HG02610 (cell line): ENCODE measurements at regions not wholly inside any gene's neighbourhood (a gene's known extent, or its start where the extent isn't known, plus 50 kb on each side); places are given as distances from the start of the nearest gene placed in this dataset.
A peak's percentile ranks its signal among the peaks of the same experiment; 100 is the strongest.
"Not testable (repeated sequence)": the region's sequence is repeated elsewhere in the genome, so short reads cannot be mapped to it uniquely, and the experiment has no call there.

ENCODE experiments used
- ATAC-seq: cut with Tn5 transposase; IDR thresholded peaks from one replicate; pipeline ENCODE4 v1.9.1; 2021; ENCODE audit warnings: mild to moderate bottlenecking, moderate library complexity; ENCODE audit not compliant: unreplicated experiment

DNA sequence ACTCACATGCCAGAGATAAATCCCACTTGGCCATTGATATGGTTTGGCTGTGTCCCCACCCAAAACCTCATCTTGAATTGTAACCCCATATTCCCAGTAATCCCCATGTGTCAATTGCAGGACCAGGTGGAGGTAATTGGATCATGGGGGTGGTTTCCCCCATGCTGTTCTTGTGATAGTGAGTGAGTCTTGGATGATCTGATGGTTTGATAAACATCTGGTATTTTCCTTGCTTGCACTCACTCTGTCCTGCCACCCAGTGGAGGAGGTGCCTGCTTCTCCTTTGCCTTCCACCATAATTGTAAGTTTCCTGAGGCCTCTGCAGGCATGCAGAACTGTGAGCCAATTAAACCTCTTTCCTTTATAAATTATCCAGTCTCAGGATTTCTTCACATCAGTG lies 50.4 kb upstream of the B3GAT2 start:
- not testable (repeated sequence) for ATAC-seq

DNA sequence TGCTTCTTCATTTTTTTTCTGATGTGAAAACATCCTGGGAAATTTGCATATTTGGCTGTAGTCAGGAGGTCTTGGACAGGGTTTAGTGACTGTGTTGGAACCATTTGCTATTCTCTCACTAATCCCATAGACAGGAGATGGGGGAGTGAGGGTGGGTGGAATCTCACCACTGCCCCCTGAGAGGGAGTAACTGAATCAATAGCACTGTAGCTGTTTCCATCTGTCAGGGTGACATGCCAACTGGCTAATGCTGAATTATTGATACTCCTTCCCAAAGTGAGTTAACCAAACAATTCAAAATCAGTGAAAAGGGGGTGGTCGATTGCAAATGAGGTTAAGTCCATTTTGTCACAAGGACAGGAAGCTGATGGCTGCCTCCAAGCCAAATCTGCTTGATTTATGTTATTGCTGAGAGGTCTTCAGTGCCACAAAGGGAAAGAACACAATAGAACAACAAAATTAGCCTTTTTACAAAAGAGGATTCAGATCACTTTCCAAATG lies 55.1 kb upstream of the B3GAT2 start:
- no peak for ATAC-seq

DNA sequence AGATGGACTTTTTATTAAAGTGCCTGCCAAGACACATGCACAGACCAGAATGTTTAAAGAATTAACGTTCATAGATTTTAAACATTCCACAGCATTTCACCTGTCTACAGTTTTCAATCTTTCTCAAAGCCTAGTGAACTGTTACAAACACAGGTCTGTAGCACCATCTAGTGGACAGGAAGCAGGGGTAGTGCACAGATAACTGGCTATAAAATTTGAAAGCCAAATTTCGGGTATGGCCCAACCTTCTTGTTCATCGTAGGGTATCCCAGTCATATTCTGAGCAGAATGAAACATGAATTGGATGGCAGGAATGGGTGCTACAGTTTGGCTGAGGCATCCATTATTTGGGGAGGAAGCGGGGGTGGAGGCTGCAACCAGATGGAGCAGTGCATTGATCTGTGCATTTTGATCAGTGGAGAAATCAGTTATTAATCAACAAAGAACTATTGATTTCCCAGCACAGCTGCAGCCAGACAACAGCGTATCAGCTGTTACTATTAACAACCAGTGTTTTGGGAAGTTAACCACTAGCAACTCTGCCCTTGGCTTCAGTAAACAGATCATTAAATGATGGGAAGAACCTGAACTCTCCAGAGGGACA lies 56.1 kb upstream of the B3GAT2 start:
- ATAC-seq = peak; percentile 89

DNA sequence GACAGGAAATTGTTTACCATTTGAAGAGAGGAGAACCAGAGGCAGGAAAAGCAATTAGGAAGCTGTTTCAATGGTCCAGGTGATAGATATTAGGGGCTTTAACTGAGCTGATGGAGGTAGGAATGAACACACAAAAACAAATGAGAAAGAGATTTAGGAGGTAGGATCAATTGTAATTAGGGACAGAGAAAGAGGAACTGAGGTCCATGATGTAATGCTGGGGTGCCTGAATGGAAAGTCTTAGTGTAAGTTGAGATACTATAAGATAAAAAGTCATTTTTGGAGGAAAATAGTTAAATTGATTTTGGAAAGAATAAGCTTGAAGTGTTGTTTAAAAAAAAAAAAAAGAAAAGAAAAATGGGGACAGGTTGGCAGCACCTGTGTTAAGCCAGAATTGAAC lies 58.5 kb upstream of the B3GAT2 start:
- ATAC-seq = no peak

DNA sequence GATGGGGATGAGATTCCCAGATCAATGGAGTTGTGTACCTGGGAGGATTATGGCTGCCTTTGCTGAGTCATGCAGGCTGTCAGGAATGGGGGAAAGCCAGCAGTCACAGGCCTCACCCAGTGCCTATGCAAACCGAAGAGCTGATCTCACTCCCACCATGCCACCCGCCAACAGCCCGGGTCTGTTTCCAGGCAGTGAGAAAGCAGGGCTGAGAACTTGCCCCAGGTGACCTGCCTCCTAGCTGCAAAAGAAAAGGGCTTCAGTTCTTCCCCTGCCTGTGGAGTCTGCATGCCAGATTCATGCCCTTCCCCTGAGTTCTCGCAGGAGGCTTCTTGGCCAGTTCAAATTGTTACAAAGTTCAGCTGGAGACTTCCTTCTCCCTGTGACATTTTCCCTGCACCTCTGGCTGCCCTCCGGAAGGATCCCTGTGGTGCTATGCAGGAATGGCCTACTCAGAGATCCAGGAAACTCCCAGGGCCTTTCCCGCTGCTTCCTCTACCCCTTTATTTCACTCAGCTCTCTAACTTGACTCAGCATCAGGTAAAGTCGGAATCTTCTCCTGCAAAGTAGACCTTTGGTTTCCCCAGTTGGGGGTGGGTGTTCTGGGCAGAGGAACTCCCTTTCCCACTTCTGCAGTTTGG lies 71.5 kb upstream of the B3GAT2 start:
- no peak for ATAC-seq

DNA sequence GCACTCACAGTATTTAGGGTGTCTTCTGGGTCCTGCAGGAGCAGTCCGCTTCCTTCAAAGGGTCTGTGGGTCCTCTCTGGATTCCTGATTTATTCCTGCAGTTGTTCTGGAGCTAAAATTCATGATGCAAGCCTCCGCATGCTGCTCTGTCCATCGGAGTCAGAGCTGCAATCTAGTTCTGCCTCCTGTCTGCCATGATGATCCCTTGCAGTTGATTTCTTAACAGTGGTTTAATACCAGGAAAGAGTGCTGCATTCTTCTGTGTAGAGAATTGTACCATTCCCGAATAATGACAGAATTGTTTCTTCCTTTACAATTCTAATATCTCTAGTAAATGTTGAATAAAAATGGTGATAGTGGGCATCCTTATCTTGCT lies 72.0 kb upstream of the B3GAT2 start:
- no peak for ATAC-seq

DNA sequence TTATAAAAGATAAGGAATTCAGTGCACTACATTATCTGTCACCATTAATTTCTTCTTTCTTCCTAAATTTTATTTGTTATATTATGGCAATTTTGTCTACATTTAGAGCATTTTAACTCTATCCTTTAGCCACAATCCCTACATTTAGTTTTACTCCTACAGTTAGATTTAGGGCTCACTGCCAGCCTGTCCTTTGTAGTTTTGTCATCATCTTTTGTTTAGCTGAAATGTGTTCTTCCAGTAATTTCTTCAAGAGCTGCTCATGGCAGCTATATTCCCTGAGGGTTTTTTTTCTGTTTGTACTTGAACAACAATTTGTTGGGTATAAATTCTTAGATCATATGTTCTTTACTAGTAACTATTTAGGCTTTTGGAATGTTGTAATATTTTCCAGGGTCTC lies 72.7 kb upstream of the B3GAT2 start:
- ATAC-seq = no peak

DNA sequence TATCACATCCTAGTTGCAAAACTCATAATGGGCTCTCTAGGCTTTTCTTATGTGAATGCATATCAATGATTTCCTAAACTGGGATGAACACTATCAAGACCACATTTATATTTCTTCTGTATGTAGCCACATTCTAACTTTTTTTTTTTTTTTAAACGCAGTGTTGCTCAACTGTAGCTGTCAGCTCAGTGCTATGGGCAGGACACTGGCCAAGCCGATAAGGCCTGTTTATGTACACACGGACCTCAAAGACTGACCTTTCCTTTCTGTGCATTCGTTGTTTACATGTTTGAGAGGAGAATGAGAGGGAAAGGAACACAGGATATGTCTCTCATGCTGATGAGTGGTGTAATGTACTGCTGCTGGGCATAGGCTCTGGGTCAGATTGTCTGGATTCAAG lies 75.1 kb upstream of the B3GAT2 start:
- ATAC-seq = no peak

DNA sequence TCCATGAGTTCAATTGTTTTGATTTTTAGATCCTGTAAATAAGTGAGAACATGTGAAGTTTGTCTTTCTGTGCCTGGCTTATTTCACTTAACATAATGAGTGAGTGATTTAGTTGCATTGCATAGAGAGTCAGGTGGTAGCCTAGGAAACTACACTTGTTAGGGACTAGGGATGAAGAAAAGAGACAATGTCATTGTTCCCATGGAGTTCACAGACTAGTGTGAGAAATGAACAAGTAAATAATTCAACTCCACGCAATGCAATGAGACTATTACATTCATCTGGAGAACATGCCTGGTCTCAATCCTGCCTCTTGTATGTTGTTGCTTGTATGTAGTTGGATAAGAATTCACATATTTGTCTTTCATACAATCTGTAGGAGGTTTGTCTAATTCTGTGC lies 76.3 kb upstream of the B3GAT2 start:
- no peak for ATAC-seq

DNA sequence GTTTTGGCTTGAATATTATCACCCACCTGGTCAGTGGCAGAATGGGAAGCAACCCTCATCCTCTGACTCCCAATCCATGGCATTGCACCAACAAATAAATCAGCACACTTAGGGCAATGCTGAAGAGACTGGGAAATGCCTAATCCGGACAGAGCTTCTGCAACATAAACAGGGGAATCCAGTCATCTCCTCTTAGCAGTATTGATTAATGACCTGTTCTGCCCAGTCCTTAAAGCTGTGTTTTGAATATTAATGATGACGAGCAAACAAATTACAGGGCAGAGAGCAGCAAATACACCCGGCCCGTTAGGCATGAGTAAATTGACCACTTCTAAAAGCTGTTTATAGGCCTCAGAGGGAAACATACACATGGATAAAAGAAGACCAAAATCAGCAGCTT lies 77.0 kb upstream of the B3GAT2 start:
- no peak for ATAC-seq

DNA sequence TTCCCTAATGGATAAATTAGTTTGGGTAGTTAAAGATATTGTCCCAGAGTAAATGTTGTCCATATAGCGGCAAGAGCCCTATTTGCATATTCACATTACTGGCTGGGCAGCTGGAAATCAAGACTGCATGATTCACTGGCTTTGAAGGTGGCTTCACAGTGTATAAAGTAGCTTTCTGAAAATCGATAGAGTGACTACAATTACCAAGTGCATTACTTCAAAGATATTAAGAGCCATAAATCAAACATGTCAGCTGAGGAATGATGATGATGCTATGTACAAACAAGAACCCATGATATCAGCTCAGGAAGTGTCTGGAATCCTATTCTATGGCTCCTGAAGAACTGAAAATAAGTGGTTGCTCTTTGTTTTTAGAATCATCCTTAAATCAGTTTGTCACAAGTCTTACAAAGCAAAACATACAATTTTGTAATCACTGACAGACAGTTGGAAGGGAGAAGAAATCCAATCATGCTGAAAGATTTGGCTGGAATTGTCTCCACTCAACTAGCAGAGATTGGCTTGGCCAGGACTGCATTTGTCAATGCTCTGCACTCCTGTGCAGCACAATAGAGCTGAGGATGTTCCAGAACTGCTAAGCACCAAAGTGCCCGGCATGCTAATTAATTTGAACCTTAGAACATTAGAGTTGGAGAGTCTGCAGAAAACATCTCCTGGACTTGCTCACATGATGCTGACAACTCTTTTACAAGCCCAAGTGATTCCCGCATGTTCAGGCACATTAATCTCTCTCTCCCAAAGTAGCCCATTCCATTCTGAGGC lies 77.9 kb upstream of the B3GAT2 start:
- no peak for ATAC-seq

DNA sequence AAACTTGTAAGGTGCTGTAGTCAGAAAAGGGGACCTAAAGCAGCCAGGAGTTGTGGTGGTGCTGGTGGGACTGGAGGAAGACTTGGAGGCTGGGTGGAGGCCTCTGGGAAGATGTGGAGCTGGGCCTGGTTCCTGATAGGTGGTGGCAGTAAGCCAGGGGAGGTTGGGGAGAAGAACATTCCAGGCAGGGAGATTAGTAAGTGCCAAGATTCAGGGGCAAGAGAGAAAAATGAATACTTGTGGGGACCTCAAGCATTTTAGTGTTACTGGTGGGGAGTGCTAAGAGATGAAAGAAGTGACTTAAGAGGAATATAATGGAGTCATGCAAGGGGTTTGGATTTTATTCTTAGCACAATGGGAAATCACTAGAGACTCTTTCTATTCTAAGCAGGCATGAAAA lies 79.0 kb upstream of the B3GAT2 start:
- no peak for ATAC-seq

DNA sequence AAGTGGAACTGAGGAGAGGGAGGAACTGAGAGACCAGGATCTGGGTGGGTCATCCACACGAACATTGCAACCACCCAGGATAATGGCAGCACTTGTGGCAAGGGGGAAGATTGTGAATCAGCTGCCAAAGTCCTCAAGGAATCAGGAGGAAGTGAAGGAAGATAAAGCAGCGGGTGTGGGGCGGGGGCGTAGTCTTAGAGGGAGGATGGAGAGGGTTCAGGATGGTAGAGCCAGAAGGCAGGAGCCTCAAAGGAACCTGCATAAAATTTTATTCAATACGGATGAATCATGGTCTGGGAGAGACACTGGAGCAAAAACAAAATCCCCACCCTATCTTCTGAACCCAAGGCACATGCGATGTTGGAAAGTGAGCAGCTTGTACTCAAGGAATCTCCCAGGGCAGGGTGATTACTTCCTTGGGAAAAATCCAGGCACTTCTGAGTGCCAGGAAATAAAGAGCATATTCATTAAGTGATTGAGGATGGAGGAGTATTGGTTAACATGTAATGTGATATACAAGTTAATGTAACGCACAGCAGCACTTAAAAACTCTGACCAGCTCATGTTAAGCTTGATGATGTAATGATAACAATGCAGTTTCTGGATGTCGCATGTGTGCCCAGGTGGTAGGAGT lies 82.0 kb upstream of the B3GAT2 start:
- ATAC-seq = no peak

DNA sequence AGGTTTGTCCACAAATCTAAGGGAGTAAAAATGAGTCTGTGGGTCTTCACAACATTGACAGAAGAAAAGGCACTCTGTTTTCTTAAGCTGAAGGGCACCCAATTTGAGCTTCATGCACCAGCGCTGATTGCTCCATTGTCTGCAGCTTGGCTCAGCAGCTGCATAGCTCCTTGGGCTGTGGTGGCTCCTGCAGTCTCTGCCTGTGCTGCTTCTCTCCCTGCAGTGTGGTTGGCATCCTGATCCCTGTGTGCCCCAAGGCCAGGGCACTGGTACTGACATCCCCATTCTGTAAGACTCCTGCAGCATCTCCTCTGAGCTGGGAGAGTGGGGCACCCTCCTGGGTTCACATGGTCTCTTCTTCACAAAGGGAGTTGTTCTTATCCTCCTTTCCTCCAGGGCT lies 83.2 kb upstream of the B3GAT2 start:
- ATAC-seq = no peak

DNA sequence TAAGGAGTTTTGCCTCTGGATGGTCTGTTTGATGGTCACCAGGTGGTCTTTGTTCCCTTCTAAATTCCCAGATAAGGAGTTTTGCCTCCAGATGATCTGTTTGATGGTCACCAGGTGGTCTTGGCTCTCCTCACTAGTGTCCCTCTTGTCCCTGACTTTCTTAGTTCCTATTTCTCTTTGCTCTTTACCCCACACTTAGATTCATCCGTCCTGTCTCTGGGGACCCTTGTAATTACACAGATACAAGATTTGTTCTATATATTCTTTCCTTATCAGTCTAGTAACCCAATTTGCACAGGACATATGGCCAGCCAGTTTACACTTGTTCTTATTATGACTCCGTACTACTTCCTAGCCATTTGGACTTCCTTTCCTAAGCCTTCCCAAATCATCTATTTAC lies 84.0 kb upstream of the B3GAT2 start:
- ATAC-seq = no peak

DNA sequence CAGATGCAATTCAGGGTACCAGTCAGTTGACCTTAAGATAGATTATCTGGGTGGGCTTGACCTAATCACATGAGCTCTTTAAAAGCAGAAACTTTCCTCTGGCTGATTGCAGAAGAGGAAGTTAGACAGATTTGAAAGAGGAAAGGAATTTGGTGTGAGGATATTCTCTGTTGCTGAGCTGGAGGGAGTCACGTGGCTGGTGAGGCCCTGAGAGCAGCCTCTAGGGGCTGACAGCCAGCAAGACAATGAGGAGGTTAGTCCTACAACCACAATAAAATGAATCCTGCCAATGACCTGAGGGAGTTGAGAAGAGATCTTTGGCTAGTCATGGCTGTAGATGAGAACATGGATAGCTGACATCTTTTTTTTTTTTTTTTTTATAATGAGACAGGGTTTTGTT lies 87.0 kb upstream of the B3GAT2 start:
- ATAC-seq = no peak

DNA sequence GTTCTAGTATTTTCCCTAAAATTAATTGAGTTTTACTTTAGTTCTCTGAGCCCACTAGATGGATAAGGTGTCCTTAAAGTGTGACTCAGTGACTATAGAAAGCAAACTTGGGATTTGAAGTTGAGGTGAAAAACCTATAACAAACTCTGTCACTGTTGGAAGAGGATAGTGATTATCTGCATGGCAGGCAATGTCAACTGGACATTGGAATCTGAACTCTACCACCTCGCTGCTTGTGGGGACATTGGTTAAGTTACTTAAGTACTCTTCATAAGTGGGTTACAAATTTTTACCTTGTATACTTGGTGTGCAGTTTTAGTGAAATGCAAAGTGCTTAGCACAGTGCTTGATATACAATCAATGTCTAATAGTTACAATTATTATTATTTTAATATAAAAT lies 87.9 kb upstream of the B3GAT2 start:
- no peak for ATAC-seq

DNA sequence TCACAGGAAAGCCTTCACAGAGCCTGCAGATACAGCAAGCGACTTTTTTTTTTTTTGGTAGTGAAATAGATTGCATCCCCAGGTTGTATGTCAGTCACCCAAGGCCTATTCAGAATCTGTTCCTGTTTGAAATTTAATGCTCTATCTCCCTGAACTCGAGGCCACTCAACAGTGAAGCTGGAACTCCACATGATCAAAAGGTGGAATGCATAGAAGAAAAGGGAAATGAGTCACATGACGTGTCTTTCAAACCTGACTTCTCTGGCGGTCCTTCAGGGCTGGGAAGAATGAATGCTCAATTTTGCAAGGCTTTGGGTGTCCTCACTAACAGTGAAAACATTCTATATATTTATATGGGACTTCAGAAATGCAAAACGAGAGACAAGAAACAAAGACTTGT lies 88.4 kb upstream of the B3GAT2 start:
- no peak for ATAC-seq

DNA sequence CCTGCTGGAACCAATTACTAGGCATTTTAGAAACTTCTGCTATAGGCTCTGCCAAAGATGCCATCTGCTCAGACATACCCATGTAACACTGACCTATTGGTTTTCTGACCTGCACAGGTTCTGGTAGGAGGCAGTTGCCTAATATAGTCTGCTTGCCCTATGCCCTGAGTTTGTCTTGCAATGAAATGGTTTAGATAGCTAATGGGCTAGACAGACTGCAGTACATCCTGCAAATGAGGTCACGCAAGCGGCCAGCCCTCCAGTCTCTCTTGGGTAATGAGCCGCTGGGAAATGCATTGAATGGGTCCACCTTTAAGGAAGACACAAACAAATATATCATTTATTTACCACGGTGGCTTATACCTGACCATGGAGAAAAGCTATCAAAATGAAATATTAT lies 90.6 kb upstream of the B3GAT2 start:
- no peak for ATAC-seq

DNA sequence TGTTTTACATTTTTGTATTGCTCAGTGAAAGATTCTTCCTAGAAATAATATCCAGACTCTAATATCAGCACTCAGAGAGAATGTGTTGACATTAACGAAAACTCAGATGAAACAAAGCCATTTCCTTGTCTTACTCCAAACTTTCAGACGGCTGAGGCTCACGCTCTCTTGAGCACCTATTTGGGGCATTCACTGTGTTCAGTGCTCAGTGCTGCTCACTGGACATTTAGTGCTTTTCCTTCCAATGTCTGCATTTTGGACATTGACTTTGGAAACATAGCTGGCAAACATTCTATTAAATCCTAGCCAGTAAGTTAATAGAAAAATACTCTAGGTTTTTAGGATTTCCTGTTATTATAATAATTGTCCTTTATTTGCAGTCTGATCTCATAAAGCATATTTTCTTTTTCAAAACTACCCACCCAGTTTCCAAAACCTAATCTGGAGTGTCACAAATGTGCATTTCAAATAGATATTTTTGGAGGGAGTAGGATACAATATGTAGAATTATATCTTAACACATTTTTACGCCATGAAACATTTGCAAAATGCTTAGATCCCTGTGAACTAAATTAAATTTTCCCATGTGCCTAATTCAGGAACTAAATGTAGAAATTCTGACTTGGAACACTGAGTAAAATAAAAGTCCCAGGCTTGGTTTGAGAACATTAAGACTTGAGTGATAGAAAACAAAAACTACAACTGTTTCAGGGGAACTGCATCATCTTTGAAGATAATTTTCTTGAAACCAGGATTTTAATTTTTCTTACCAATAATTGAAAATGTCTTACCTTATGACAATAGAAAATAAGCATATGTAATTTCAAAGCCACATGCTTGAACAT lies 91.7 kb upstream of the B3GAT2 start:
- ATAC-seq = no peak

DNA sequence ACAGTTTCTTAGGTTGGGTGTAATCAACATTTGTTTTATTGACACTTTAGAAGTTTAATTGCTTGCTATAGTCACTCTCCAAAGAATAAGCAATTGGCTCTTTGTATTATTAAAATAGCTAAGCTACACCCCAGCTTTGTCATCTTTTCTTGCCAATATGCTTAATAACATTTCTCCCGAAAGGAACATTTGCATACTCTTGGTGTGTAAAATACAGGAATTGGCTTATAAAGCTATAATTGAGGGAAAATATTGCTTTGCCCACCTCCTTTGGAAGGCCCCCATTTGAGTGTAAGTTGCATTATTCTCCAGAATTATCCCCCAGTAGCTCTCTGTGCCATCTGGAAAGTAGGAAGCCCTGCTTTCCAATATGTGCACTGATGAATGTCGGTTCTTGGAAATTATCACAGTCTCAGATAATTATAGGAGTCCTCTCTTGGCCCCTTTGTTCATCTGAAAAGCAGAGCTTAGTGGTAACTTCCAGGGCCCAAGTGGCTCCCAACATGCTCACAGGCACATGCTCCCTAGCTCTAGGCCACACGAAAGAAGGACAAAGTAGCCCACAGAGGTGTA lies 92.4 kb upstream of the B3GAT2 start:
- no peak for ATAC-seq
